HG02610 (cell line): ENCODE measurements at regions not wholly inside any gene's neighbourhood (a gene's known extent, or its start where the extent isn't known, plus 50 kb on each side); places are given as distances from the start of the nearest gene placed in this dataset.

Experiments
- ATAC-seq: cut with Tn5 transposase; IDR thresholded peaks from one replicate; pipeline ENCODE4 v1.9.1; 2021; ENCODE audit warnings: mild to moderate bottlenecking, moderate library complexity; ENCODE audit not compliant: unreplicated experiment

DNA sequence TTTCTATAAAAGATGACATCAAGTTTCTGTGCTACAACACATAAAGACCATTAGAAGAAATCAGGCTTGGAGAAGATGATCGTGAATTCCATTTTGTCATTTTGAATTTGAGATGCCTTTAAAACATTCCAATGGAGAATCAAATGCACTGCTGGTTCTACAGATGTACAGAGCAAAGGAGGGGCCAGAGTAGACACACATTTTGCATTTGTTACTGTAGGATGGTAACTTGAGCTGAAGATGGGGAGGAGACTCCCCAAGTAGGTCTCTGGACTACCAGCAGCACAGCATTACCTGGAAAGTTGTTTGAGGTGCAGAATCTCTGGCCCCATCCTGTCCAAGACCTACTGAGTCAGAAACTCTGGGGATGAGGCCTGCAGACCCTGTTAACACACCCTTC lies 121.6 kb upstream of the RALGAPA2 start:
- no peak for ATAC-seq

DNA sequence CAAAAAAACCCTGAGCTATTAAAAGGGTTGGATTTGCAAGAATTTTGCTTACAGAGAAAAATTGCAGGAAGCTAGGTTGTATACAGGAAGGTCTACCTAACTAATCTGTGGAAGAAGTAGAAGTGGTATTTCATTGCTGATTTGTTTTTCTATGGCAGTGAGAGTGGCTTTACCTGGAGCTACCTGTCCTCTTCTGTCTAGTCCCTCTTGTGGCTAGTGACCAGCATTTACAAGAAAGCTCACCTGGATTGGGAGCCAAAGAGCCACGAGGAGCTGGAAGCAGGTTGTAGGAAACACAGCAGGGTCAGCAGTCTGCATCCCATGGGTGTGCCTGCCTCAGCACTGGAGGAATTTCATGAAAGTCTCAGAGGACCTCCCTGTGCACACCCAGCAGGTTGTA lies 120.3 kb upstream of the RALGAPA2 start:
- no peak for ATAC-seq

DNA sequence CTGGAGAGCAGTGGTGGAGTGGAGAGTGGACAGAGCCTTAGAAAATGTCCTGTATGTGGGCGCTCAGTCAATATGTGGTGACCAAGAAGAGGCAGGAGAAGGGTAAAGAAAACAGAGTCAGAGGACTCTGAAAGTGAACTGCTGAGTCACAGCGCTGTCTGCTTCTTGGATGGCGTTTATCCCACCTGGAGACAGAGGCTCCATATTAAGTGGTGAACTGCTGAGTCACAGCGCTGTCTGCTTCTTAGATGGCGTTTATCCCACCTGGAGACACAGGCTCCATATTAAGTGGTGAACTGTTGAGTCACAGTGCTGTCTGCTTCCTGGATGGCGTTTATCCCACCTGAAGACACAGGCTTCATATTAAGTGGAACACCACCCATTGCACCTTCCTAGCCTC lies 119.3 kb upstream of the RALGAPA2 start:
- no peak for ATAC-seq

DNA sequence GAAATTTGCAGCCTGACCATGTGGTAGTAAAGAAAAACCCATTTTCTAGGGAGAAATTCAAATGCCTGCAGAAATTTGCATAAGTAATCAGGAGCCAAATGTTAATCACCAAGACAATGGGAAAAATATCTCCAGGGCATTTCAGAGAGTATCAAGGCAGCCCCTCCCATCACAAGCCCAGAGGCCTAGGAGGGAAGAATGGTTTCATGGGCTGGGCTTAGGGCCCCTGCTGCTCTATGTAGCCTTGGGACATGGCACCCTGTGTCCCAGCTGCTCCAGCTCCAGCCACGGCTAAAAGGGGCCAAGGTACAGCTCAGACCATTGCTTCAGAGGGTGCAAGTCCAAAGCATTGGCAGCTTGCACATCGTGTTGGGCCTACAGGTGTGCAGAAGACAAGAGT lies 117.2 kb upstream of the RALGAPA2 start:
- ATAC-seq, result no peak

DNA sequence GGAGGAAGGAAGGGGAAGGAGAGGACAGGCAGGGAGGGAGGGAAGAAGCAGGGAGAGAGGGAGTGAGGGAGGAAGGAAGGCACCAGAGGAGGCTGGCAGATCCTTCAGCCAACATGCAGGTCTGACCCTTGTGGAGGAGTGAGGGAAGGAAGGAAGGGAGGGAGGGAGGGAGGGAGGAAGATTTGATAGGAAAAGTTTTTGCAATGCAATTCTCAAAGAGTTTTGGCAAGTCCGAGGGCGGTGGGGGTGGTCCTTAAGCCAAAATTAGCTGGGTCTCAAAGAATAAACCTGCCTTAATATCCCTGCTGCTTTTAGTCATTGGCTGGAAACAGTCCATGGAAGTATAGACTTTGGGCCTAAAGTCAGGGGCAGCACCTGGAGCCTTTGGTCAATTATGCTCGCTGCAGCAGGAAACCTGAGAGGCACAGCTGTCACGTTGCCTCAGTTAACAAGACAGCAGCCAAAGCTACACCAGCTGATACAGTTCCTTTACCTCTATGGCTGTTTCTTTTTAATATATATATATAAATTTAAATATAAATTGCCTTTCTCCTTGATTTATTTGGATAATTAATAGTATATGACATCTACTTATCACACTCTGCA lies 115.7 kb upstream of the RALGAPA2 start:
- ATAC-seq, result no peak

DNA sequence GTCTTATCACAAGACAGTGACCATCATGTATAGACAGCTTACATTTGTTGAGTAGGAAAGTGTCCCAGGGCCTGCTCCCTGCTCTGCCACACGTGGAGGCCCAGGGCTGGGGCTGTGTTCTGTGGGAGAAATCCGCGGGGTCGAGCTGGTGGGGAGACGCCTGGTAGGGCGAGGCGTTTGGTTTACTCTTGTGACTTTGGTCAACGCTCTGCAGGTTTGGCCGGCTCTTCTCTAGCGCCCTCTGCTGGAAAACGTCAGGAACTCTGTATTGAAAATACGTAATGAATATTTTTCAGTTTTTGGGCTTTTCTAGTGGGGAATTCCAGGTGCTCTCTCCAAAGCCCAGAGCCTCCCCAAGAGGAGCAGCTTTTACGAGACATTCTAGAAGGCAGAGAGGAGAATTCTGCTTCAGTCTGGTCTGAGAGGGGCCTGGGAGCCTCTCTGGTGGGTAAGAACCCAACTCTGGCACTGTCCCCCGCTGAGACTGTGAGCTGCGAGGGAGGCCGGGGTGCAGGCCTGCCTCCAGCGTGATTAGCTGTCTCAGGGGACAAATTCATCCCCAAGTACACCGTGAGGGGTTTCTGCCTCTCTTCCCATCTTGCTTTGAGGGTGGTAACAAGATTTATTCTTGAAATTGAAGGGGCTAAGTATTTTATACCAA lies 112.6 kb upstream of the RALGAPA2 start:
- peak; percentile 70 for ATAC-seq

DNA sequence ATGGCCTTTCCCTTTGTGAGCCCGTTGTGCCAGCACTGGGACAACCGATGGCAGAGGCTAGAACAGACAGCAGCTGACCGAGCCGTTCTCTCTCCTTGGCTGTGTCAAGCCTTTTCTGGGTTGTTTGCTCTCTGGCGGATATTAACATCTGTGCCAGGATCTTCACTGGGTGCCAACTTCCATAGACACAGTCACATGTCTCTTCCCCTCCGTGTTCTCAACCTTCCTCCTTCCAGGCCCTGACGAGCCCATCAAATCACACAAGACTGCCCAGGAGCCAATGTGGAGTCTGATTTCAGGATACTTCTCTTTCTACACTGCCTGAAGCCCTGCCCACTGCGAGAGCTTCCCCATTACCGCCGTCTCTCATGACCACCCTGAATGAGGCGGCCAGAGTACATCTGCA lies 111.0 kb upstream of the RALGAPA2 start:
- no peak for ATAC-seq

DNA sequence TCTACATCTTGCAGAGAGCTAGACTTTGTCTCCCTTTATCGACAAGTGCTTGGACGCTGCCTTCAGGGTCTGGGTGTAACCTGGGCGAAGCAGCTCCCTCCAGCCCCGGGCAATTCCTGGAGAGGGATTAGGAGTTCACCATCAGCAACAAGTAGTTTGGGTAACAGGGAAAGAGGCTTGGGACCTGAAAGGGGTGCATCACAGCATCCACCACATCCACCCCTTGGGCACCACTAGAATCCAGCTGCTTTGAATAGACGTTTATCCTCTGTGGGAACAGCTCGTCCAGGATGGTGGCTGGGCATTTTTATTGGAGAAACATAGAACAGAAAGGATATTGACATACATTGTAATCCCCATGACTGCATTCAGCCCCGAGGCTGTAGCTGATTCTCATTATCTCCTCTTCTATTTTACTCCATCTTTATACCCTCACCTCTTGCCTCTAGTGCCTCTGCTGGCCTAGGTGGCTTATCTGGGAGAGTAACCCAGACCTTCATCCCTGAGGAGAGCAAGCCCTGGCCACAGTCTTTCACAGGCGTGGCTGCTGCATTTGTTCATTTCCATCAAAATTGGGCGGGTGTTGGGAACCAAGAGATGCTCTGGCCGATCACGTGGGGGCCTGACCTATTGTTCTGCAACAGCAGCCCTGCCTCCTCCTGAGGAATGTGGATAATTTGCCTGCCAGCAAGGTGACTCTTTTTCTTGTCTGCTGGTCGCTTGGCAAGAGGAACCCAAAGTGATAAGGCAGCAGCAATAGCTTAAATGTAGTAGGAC lies 109.2 kb upstream of the RALGAPA2 start:
- ATAC-seq, result no peak

DNA sequence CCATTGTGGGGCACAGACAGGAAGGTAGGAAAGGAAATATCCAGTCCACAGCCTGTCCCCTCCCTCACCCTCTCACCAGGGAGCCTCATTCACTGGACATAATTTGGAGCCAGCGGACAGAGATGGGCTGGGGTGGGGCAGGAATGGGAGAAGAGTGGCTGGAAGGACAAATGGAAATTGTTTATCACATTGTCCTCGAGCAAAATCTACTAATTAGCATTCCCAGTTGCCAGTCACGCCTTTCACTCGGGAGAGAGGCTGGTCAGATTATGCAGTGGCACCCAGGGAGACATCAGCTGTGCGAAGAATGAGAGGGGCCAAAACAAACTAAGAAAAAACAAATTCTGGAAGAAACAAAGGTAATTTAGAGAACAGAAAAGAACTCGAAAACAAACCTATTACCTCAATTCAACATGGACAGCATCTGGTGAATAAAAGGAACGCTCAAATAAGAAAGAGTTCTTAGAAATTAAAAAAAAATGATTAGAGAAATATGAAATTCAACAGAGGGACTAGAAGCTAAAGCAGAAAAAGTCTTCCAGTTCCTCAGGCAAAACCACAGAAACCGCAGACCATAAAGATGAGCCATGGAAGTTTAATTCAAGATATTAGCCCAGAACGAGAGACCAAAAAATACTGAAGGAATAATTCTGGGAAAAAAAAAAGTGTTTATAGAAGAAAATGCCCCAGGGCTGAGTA lies 108.5 kb upstream of the RALGAPA2 start:
- ATAC-seq, result no peak

DNA sequence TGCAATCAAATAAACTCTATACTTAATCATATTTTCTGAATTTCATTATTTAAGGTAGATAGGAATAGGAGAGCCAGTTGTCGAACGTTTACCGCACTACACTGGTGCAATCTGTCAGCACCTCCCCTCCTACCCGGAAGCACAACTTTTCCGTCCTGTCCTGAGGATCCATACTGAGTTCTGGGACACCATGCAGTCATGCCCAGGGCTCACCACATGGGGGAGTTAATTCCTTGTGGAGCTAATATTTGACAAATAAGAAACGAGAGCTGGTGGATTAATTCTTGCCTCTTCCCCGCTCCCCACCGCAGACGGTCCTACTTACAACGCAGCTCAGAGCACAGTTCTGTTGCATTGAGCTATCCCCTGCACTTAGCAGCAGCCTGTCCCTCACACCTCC lies 107.7 kb upstream of the RALGAPA2 start:
- no peak for ATAC-seq

DNA sequence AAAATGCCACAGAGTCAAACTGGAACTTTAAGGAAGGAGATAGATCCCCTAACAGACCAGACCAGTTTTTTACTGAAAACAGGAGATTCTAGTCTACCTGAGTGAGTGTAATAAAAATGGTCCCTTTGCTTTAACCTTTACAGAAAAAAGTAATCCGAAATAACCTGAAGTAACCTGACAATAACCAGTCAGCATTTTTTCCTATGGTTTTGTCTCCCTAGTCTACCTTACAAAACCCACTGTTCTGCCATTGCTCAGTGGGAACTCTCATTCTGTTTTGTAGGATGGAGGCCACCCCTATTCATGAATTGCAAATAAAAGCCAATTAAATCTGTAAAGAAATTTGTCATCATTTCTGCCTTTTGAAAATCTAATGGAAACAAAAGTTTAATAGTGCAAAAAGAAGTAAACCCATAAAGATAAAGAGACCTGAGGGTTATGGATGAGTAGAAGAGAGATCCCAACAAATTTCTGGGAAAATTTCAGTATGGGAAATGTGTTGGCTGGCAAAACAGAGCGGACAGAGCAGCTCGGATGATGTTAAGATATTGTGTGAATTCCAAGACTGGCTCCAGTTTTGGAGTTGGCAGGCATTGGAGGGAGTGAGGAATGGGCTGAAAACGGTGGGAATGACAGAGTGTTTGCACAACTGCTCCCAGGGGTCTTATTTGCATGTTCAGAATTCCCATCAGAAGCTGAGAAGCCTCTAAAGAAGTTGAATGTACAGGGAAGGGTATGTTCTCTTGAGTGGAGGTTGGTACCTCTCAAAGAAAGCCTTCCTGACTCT lies 104.7 kb upstream of the RALGAPA2 start:
- no peak for ATAC-seq

DNA sequence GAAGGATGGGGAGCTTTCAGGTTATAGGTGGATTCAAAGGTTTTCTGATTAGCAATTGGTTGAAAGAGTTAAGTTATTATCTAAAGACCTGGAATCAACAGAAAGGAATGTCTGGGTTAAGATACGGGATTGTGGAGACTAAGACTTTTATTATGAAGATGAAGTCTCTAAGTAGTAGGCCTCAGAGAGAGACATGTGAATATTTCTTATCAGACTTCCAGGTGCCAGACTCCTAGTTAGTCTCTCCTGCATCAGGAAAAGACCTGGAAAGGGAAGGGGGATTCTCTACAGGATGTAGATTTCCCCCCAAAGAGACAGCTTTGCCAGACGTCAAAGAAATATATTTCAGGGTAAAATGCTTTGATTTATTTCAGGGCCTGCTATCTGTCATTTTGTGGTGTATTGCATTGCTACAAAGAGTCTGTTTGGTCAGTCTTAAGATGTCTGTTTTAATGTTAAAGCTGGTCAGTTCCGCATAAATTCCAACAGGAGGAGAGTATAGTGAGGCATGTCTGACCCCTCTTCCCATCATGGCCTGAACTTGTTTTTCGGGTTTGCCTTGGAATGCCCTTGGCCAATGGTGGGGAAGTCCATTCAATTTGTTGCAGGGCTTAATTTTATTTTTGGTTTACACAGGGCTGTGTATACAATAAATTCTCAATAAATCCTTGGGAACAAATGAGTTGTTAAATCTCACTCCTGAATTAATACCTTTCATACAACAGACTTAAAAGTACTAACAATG lies 103.4 kb upstream of the RALGAPA2 start:
- no peak for ATAC-seq

DNA sequence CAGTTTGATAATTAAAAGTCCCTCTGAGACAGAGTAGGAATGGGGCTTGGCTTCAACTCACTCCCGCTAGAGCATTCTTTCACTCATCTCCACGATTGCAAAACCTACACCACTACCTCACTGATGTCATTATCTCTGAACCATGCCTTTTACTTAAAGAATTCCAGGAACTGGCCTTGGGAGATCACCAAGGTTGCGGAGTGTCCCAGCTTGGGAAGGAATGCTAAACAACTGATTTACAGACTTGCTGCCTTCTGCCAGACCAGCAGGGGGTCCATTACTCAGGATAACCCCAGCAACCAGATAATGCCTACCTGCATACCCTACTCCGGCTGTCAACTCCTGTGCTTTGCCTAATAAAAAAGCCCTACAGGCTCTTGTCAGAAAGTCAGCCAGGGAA lies 102.2 kb upstream of the RALGAPA2 start:
- no peak for ATAC-seq

DNA sequence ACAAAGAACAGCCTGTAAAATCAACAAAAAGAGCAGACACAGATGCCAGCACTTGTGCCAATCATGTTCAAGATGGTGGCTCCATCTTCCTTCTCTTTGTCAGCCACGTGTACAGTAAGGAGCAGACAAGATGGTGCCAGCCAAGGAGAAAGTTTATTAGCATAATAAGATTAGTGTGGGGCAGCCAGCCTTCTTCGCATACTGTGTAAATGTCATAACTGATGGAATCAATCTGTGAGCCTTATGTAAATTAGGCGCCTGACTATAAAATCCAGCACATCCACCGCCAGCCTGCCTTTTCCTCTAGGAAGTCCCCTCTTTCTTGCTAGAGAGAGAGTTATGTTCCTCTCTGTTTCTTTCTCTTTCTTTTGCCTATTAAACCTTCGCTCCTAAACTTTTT lies 99.7 kb upstream of the RALGAPA2 start:
- ATAC-seq, result no peak

DNA sequence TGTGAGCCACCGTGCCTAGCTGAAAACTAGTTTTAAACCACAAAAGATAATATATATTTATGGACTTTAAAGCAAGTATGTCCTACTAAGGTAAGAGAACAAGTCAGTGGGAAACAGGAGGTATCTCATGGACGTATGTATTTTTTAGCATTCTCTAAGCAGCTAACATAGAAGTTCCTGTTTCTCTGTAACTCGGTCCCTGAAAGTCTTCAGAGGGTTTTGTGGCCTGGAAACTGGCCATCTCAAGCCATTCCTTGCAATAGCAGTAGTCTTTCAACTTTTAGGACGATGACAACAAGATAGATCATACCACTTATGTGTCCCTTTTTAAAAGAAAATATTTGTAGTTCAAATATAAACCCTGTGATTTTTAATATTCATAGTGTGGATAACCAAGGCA lies 95.6 kb upstream of the RALGAPA2 start:
- ATAC-seq, result no peak

DNA sequence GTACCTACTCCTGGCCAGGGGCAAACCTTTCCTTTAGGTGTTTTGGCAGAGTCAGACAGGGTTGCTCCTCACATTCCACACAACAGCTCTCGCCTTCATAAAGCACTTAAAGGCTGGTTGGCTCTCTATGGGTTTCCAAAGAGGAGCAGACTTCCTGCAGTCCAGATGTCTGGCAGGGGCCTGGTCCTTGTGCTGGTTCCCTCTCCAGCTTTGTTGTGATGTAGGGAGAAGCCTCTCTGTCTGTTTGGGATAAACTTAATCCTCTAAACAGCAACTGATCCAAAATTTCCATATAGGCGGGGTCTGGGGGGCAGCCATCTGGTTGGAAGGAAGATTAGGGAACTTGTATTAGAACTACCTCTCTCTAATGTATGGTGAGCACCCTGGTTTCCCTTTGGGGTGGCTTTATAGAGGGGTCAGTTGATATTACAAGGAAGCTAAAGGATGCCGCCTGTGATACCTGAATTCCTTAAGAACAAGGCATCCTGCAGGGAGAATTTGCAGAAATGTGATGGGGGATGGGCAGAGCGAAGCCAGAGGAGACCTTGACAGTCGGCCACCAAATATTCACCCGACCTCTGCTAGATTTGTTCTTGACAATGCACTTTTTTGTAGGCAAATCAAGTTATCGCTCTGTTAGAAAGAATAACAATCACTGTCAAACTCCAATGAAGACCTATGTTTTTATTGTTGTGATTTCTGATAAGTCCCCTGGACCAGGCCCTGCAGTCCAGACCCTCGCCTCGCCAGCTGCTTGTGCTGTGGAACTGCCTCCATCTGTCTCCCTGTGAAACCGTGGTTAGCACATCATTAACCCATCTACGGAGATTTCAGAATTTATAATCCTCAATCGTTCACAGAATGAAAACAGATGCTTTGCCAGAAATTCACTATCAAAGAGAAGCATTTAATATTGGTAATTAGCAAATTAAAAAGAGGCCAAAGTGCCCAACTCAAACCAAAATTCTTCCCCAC lies 94.0 kb upstream of the RALGAPA2 start:
- no peak for ATAC-seq

DNA sequence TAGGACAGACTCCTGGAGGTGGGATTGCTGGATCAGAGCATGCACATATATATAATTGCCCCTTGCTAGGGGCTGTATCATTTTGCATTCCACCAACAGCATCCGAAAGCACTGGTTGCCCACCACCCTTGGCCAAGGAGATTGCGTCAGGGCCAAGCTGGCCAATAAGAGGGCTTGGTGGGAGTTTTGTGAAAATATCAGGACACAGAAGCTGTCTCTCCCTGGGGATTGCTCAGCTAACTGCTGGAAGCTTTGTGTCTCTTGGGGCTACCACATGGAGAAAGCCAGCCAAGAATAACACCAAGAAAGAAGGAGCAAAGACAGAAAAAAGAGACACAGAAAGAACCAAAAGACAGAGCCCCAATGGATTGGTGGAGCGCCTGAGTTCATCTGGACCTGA lies 90.6 kb upstream of the RALGAPA2 start:
- ATAC-seq, result no peak

DNA sequence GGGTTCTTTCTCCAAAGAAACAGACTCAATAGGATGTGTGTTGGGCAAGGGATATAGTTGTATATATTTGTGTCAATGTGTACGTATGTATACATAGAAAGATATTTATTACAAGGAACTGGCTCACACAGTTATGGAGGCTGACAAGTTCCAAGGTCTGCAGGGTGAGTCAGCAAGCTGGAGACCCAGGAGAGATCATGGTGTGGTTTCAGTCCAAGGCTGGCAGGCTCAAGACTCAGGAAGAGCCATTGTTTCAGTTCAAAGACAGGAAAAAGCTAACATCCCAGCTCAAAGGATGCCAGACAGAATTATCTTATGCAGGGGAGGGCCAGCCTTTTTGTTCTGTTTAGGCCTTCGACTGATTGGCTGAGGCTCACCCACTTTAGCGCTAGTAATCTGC lies 89.9 kb upstream of the RALGAPA2 start:
- no peak for ATAC-seq

DNA sequence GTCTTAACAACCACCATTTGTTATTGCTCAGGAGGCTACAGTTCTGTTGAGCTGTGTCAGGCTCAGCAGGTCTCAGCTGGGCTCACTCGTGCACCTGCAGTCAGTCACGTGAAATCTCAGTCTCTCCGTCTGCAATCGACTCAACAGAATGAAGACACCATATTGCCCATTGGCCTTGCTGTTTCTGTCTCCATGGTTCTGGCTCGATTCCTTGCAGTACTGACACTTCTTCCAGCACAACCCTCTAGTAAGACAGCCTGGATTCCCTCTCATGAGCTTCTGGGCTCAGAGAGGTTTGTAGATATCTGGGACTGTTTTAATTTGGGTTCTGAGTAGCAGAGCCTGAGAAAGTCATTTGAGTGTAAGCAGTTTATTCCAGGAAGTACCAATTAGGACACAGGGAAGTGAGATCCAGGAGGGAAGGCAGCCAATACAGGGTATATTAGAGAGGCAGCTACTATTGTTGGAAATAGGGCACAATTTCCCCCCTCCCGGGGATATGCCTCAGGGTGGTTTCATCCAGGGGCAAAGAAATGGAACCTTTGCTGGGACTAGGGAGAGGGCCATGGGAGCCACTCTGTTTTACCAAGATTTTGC lies 87.4 kb upstream of the RALGAPA2 start:
- no peak for ATAC-seq
